Ovary (tissue), 3 donors: ENCODE measurements at regions not wholly inside any gene's neighbourhood (a gene's known extent, or its start where the extent isn't known, plus 50 kb on each side); places are given as distances from the start of the nearest gene placed in this dataset.

ENCODE experiments used
- EP300 ChIP-seq: sonication (generic); formaldehyde crosslinking; IDR thresholded peaks from one replicate; pipeline ENCODE4 v1.6.1; 2017; ENCODE audit warnings: antibody characterized with exemption
- POLR2A ChIP-seq: fragments of 450-650 bp; IDR thresholded peaks from one replicate; pipeline ENCODE4 v1.6.1; 2017; ENCODE audit warnings: antibody characterized with exemption, mild to moderate bottlenecking, moderate library complexity
- TF ChIP-seq, protein P1 (sequence below), 3 donors: fragments of 450-650 bp in 2 of 3; fragments of 200-600 bp in 1 of 3; IDR thresholded peaks; one replicate each; pipeline versions ENCODE4 v1.5.1 to v1.8.0; 2016 to 2022; ENCODE audit warnings: antibody characterized with exemption in 3 of 3, mild to moderate bottlenecking in 1 of 3
- donor health status: DM: no; HTN: no; CAD: no.

DNA sequence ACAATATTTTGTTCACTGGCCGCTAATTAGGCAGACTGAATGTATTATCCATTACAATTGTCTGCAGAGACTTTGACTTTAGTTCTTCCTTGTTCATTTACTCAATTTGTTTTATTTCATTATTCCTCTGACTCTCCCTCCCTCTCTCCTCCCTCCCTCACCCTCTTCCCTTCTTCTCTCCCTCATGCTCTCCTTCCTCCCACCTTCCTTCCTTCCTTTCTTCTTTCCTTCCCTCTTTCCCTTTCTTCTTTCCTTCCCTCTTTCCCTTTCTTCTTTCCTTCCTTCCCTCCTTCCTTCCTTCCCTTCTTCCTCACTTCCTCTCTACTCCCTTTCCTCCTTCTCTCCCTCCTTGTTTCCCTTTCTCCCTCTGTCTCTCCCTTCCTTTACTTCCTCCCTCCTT is 1591.0 kb upstream of the SLC10A2 start:
- TF ChIP-seq, protein P1, sequence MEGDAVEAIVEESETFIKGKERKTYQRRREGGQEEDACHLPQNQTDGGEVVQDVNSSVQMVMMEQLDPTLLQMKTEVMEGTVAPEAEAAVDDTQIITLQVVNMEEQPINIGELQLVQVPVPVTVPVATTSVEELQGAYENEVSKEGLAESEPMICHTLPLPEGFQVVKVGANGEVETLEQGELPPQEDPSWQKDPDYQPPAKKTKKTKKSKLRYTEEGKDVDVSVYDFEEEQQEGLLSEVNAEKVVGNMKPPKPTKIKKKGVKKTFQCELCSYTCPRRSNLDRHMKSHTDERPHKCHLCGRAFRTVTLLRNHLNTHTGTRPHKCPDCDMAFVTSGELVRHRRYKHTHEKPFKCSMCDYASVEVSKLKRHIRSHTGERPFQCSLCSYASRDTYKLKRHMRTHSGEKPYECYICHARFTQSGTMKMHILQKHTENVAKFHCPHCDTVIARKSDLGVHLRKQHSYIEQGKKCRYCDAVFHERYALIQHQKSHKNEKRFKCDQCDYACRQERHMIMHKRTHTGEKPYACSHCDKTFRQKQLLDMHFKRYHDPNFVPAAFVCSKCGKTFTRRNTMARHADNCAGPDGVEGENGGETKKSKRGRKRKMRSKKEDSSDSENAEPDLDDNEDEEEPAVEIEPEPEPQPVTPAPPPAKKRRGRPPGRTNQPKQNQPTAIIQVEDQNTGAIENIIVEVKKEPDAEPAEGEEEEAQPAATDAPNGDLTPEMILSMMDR (IDR thresholded peaks at IDR 0.05): no peak
- TF ChIP-seq POLR2A (no peak), EP300 (no peak)
